ENCODE measurements at regions not wholly inside any gene's neighbourhood (a gene's known extent, or its start where the extent isn't known, plus 50 kb on each side); places are given as distances from the start of the nearest gene placed in this dataset.

DNA sequence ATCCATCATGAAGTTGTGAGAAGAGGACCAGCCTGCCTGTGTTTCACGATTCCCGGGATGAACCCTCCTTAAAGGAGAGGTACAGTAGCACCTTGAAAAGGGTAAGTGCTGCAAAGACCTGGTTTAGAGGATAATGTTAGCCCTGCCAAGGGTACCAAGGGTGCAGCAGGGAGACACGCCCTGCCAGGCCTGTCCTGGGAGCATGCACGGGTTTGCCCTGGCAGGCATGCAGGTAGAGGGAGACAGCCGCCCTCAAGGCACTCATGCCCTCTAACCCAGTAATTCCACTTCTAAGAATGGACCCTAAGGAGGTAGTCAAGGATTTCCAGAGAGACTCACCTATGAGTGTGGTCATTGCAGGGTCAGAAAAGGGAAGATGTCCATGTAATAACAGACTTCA lies 65.0 kb downstream of the DIO3 start:
- ChIA-PET CTCF (no interaction called here), POLR2A (no interaction called here)
- Histone ChIP-seq H3K27ac (ENCODE audit: extremely low read depth, low read depth, low read length) (no peak overlapping the region), H3K4me1 (ENCODE audit: control insufficient read depth, insufficient read depth, low read length) (no peaks in the 10 kb centered on the region), H3K9me3 (ENCODE audit: control insufficient read depth, insufficient read depth, low read depth, low read length) (no peaks in the 10 kb centered on the region), H3K36me3 (ENCODE audit: control insufficient read depth in 2 of 2, insufficient read depth in 1 of 2, low read length in 2 of 2) (no peaks in the 10 kb centered on the region), H3K4me3 (ENCODE audit: low read depth, low read length) (no peak overlapping the region)
- TF ChIP-seq ZNF2 (tag by site-specific recombination; IDR thresholded peaks at IDR 0.05) (no peak), ZNF544 (tag by site-specific recombination; IDR thresholded peaks at IDR 0.05) (no peak), ZBTB17 (tag by site-specific recombination; IDR thresholded peaks at IDR 0.05) (no peak), ZNF362 (tag by site-specific recombination; IDR thresholded peaks at IDR 0.05) (no peak), KLF1 (tag by site-specific recombination; IDR thresholded peaks at IDR 0.05) (no peak), ZNF658 (tag by site-specific recombination; IDR thresholded peaks at IDR 0.05) (no peak), ZNF302 (tag by site-specific recombination; IDR thresholded peaks at IDR 0.05; ENCODE audit: low read depth) (no peak)

GRCh38 chr14:101627915-101628262 lies 66.6 kb downstream of the DIO3 start:
- POLR2A ChIA-PET: no interaction called here
- Histone ChIP-seq H3K27ac (ENCODE audit: extremely low read depth, low read depth, low read length) (no peak overlapping the region), H3K4me3 (ENCODE audit: low read depth, low read length) (no peak overlapping the region)

More at GRCh38 chr14:101627915-101628262, 66.6 kb downstream of the DIO3 start:
- no peaks in the 10 kb centered on the region for H3K36me3 ChIP-seq (ENCODE audit: control insufficient read depth in 2 of 2, insufficient read depth in 1 of 2, low read length in 2 of 2)
- TF ChIP-seq, protein P1, sequence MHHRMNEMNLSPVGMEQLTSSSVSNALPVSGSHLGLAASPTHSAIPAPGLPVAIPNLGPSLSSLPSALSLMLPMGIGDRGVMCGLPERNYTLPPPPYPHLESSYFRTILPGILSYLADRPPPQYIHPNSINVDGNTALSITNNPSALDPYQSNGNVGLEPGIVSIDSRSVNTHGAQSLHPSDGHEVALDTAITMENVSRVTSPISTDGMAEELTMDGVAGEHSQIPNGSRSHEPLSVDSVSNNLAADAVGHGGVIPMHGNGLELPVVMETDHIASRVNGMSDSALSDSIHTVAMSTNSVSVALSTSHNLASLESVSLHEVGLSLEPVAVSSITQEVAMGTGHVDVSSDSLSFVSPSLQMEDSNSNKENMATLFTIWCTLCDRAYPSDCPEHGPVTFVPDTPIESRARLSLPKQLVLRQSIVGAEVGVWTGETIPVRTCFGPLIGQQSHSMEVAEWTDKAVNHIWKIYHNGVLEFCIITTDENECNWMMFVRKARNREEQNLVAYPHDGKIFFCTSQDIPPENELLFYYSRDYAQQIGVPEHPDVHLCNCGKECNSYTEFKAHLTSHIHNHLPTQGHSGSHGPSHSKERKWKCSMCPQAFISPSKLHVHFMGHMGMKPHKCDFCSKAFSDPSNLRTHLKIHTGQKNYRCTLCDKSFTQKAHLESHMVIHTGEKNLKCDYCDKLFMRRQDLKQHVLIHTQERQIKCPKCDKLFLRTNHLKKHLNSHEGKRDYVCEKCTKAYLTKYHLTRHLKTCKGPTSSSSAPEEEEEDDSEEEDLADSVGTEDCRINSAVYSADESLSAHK (tag by site-specific recombination; IDR thresholded peaks at IDR 0.05): no peak
- TF ChIP-seq ZBTB26 (tag by site-specific recombination; optimal IDR thresholded peaks at IDR 0.05): no peak
- no peak for TF ChIP-seq ZFHX2 (tag by site-specific recombination; conservative IDR thresholded peaks at IDR 0.05)
- no peak for TF ChIP-seq TCF7L2 (IDR thresholded peaks at IDR 0.05; ENCODE audit: borderline replicate concordance, low read depth, low read length)
- no peak for TF ChIP-seq ZNF324 (tag by site-specific recombination; IDR thresholded peaks at IDR 0.05)
- TF ChIP-seq ZNF747 (tag by site-specific recombination; IDR thresholded peaks at IDR 0.05): no peak
- TF ChIP-seq ZSCAN4 (tag by site-specific recombination; IDR thresholded peaks at IDR 0.05): no peak
- TF ChIP-seq ZNF16 (tag by site-specific recombination; IDR thresholded peaks at IDR 0.05; ENCODE audit: low read depth): no peak
- TF ChIP-seq INSM2 (tag by site-specific recombination; IDR thresholded peaks at IDR 0.05): no peak
- no peak for TF ChIP-seq ZNF621 (tag by site-specific recombination; IDR thresholded peaks at IDR 0.05)
- TF ChIP-seq, protein P2, sequence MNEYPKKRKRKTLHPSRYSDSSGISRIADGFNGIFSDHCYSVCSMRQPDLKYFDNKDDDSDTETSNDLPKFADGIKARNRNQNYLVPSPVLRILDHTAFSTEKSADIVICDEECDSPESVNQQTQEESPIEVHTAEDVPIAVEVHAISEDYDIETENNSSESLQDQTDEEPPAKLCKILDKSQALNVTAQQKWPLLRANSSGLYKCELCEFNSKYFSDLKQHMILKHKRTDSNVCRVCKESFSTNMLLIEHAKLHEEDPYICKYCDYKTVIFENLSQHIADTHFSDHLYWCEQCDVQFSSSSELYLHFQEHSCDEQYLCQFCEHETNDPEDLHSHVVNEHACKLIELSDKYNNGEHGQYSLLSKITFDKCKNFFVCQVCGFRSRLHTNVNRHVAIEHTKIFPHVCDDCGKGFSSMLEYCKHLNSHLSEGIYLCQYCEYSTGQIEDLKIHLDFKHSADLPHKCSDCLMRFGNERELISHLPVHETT (tag by site-specific recombination; IDR thresholded peaks at IDR 0.05): no peak
- TF ChIP-seq, protein P3, sequence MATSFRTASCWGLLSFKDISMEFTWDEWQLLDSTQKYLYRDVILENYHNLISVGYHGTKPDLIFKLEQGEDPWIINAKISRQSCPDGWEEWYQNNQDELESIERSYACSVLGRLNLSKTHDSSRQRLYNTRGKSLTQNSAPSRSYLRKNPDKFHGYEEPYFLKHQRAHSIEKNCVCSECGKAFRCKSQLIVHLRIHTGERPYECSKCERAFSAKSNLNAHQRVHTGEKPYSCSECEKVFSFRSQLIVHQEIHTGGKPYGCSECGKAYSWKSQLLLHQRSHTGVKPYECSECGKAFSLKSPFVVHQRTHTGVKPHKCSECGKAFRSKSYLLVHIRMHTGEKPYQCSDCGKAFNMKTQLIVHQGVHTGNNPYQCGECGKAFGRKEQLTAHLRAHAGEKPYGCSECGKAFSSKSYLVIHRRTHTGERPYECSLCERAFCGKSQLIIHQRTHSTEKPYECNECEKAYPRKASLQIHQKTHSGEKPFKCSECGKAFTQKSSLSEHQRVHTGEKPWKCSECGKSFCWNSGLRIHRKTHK (tag by site-specific recombination; IDR thresholded peaks at IDR 0.05): no peak
- TF ChIP-seq ZNF529 (tag by site-specific recombination; IDR thresholded peaks at IDR 0.05; ENCODE audit: insufficient replicate concordance): no peak
- TF ChIP-seq ZNF274 (IDR thresholded peaks at IDR 0.05; ENCODE audit: low read length): no peak
- TF ChIP-seq ZNF274 (tag by site-specific recombination; IDR thresholded peaks at IDR 0.05; ENCODE audit: borderline replicate concordance): no peak
- TF ChIP-seq ZNF768 (tag by site-specific recombination; IDR thresholded peaks at IDR 0.05): no peak
- TF ChIP-seq BCL11B (tag by site-specific recombination; IDR thresholded peaks at IDR 0.05; ENCODE audit: low read depth): no peak
- TF ChIP-seq ZNF138 (tag by site-specific recombination; IDR thresholded peaks at IDR 0.05; ENCODE audit: borderline replicate concordance): no peak
- CTCF ChIA-PET: interaction anchor here (0.5 to 1.4 kb wide), 6 partner anchors 14 to 737 kb away, joined by 3 to 4 read pairs (median 3); no protein-coding TSS in a partner anchor
- H3K4me1 ChIP-seq (ENCODE audit: control insufficient read depth, insufficient read depth, low read length): no peaks in the 10 kb centered on the region
- H3K9me3 ChIP-seq (ENCODE audit: control insufficient read depth, insufficient read depth, low read depth, low read length): no peaks in the 10 kb centered on the region
